AG08395 (cell line): ENCODE measurements at regions not wholly inside any gene's neighbourhood (a gene's known extent, or its start where the extent isn't known, plus 50 kb on each side); places are given as distances from the start of the nearest gene placed in this dataset.
"Not testable (repeated sequence)": the region's sequence is repeated elsewhere in the genome, so short reads cannot be mapped to it uniquely, and the experiment has no call there.

Experiments used
- DNase-seq: peaks from one replicate; pipeline ENCODE4 v3.0.0; 2012; ENCODE audit warnings: mixed read lengths, low spot score

DNA sequence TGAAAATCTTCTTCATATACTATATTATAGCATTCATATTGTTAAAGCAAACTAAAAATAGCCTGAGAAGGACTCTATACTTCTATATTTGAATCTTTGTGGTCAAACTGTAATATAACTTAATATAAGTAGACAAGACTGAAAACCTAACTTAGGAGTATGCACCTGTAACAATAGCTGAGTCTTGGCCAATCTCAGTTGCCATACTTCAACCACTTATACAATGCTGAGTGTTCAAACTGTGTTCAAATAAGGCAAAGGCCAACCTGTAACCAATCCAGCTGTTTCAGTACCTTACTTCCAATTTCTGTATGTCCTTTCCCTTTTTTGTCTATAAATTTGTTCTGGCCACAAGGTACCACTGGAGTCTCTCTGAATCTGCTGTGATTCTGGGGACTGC, 1360.8 kb upstream of the CDH9 start:
- DNase-seq, result no peak

- DNase-seq, result no peak
These were observed 1359.8 kb upstream of the CDH9 start for GRCh38 chr5:28398185-28398584.

GRCh38 chr5:28397502-28397941, 1359.1 kb upstream of the CDH9 start:
- no peak for DNase-seq

GRCh38 chr5:28391277-28391676, 1352.9 kb upstream of the CDH9 start:
- no peak for DNase-seq

DNA sequence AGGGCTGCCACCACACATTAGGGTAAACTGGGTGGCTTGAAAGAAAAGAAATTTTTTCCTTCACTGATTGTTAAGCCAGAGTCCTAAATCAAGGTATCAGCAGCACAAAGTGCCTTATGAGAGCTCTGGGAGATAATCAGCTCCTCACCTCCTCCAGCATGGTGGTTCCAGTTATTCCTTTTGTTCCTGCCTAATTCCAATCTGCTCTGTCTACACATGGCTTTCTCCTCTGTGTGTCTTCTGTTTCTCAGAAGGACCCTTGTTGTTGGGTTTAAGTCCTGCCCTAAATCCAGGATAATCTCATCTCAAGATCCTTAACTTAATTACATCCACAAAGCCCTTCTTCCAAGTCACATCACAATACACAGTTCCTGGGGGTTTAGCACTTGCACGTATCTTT, 1352.0 kb upstream of the CDH9 start:
- DNase-seq, result no peak

GRCh38 chr5:28389727-28390126, 1351.3 kb upstream of the CDH9 start:
- not testable (repeated sequence) for DNase-seq

GRCh38 chr5:28388428-28388827, 1350.0 kb upstream of the CDH9 start:
- DNase-seq, result no peak

DNA sequence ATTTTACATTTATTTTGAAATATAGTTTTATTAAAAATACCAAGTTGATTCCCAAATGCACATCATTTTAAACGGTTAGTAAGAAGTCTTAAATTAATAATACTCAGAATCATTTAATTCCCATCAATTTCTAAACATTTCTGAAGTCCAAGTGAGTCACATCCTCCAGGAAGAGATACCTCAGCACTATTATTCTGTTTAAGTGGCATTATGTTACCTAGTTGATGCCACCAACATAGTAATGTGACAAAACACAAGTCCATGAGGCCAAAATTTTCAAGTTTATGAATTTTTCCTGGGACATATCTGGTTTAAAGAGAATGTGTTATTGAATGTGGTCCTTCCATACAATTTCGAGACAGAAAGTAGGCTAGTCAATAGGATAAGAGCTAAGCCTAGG, 1348.3 kb upstream of the CDH9 start:
- no peak for DNase-seq

DNA sequence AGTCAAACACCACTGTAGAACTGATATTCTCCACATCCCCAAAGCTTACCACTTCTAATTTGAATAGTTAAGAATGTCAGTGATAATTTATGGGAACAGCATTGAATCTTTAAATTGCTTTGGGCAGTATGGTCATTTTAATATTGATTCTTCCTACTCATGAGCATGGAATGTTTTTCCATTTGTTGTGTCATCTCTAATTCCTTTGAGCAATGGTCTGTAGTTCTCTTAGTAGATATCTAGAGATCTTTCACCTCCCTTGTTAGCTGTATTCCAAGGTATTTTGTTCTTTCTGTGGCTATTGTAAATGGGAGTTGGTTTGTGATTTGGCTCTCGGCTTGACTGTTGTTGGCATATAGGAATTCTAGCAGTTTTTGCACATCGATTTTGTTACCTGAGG, 1341.8 kb upstream of the CDH9 start:
- DNase-seq, result no peak

DNA sequence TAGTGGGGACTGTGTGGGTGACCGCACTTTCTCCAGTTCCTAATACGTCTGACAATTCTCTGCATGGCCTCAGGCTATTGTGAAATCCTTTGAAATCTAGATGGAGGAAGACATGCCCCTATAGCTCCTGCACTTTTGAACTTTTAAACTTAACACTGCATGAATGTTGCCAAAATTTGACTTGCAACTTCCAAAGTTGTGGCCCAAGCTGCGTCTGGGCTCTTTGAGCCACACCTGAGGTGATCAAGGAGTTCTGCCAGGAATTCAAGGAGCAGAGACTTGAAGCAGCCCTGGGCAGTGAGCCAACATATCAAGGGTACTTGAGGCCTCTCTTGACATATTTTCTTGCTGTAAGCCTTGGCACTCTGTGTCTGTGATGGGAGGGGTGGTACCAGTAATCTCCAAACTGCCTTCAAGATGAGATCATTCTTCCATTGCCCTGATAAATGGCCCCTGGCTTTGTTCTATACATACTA, 1336.1 kb upstream of the CDH9 start:
- DNase-seq, result no peak

DNA sequence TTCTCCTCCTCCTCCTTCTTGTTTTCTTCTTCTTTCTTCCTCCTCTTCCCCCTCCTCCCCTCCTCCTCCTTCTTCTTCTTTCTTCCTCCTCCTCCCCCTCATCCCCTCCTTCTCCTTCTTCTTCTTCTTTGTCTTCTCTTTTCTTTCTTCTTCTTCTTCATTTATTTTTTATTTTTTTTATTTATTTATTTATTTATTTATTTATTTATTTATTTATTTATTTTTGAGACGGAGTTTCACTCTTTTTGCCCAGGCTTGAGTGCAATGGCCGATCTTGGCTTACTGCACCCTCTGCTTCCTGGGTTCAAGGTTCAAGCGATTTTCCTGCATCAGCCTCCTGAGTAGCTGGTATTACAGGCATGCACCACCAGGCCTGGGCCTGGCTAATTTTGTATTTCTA, 1332.5 kb upstream of the CDH9 start:
- DNase-seq, result no peak

- no peak for DNase-seq
These were observed 1331.0 kb upstream of the CDH9 start for GRCh38 chr5:28369418-28369817.

DNA sequence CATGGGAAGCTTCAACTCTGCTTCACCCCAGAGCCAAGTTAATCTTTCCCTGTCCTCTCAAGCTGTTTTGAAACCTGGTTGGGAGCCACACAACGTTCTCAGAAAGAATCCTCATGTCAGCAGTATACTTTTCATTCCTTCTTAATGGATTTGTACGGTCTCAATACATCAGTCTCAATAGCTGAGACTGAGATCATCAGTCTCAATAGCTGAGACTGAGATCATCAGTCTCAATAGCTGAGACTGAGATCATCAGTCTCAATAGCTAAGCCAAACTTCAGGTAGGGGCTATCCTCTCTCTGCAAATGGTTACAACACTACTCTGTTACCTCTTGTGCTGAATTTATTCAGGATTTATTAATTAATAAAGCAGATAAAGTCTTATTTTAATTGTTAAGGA, 1317.4 kb upstream of the CDH9 start:
- DNase-seq, result no peak

DNA sequence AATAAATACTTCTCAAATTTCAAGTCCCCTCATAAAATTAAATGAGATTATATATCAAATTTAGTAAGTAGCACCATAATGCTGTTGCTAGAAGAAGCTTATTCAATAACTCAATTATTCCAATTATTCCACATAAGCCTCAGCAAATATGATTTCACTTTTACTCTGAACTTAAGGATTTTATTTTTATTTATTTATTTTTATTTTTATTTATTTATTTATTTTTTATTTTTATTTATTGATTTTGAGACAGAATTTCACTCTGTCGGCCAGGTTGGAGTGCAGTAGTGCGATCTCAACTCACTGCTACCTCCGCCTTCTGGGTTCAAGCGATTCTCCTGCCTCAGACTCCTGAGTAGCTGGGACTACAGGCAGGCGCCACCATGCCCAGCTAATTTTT, 1308.3 kb upstream of the CDH9 start:
- DNase-seq, result no peak

DNA sequence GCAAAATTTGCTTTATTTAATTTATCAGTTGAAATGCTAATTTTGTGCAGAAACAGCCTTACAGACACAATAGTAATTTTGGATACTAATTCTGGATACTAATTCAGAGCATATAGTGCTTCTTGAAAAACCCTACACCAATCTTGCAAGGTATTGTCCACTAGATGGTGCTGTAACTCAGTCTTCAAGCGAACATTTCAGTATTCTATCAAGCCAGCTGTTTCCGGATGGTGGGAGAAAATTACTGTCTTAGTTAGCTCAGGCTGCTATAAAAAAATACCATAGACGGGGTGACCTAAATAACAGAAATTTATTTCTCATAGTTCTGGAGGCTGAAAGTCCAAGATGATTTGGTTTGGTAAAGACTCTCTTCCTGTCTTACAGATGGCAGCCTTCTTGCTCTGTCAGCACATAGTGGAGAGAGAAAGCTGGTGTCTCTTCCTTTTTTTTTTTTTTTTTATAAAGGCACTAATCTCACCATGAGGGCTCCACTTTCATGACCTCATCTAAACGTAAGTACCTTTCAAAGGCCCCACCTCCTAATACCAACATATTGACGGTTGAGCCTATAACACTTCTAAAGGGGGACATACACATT, 1306.5 kb upstream of the CDH9 start:
- no peak for DNase-seq

- DNase-seq, result no peak
These were observed 1290.8 kb upstream of the CDH9 start for GRCh38 chr5:28329176-28329575.

DNA sequence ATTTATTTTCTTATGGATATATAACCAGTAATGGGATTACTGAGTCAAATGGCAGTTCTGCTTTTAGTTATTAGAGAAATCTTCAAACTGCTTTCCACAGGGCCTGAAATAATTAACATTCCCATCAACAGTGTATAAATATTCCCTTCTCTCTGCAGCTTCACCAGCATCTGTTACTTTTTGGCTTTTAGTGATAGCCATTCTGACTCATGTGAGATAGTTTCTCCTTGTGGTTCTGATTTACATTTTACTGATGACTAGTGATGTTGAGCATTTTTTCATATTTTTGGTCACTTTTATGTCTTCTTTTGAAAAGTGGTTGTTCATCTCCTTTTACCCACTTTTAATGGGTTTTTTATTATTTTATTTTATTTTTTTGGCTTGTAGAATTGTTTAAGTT, 1290.3 kb upstream of the CDH9 start:
- DNase-seq, result no peak

GRCh38 chr5:28324174-28324573, 1285.8 kb upstream of the CDH9 start:
- no peak for DNase-seq

- DNase-seq, result no peak
These were observed 1275.6 kb upstream of the CDH9 start for GRCh38 chr5:28313953-28314352.

DNA sequence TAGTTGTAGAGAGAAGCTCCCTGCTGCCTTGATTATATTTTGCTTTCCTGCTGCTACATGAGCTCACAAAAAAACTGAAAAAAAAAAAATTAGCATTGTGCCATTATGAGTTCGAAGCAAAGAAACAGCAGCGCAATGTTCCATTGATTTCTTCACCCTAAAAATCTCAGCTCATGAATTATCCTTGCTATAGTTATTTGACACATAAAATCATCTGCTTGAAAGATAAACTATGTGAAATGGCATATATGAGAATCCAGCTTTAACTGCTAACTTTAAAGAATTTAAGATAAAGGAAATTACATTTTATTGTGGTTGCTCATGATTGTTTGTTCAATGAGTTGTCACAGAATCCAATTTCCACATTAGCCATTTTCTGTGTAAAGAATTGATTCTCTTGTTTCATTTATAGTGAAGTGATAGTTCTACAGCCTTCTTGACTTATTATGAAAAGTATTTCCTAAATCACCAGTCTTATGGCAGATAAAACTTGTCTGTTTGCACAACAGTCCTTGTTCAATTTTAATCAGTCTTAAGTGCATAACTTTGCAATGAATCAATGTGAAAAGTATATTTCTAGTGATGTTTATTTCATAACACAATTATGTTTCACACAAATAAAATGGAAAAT, 1275.0 kb upstream of the CDH9 start:
- DNase-seq, result no peak

DNA sequence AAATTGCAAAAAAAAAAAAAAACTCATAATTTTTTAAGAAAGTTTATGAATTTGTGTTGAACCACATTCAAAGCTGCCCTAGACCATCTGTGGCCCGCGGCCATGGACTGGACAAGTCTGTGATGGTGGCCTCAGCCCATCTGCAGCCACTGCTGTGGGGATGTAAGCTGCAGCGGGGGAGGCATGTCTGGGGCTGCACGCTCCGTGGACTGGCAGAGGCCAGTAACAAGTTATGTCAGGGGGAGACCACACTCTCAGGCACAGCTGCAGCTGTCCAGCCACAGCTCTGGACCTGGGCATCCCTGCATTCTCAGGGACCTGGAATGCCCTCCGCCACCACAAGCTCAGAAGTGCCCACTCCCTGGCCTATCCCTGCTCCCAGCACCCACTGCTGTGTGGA, 1272.3 kb upstream of the CDH9 start:
- DNase-seq, result no peak

- no peak for DNase-seq
These were observed 1267.5 kb upstream of the CDH9 start for GRCh38 chr5:28305891-28306290.

- DNase-seq, result no peak
These were observed 1263.3 kb upstream of the CDH9 start for GRCh38 chr5:28301712-28302111.
